HEK293 (cell line): ENCODE measurements at regions not wholly inside any gene's neighbourhood (a gene's known extent, or its start where the extent isn't known, plus 50 kb on each side); places are given as distances from the start of the nearest gene placed in this dataset.

Source experiments
- CTCF ChIP-seq: fragments of 450-650 bp; formaldehyde crosslinking; IDR thresholded peaks from 2 replicates; pipeline ENCODE4 v1.5.1; 2016; ENCODE audit warnings: missing biosample characterization, missing genetic modification characterization
- SALL2 ChIP-seq: fragments of 450-650 bp; formaldehyde crosslinking; IDR thresholded peaks from 2 replicates; pipeline ENCODE4 v1.5.0; 2017; ENCODE audit warnings: missing biosample characterization, mild to moderate bottlenecking, missing genetic modification characterization, borderline replicate concordance
- ZNF169 ChIP-seq: fragments of 450-650 bp; formaldehyde crosslinking; IDR thresholded peaks from 2 replicates; pipeline ENCODE4 v1.5.1; 2016; ENCODE audit warnings: missing biosample characterization, missing genetic modification characterization

- TF ChIP-seq ZNF169 (tag by site-specific recombination) (no peak), SALL2 (tag by site-specific recombination) (no peak), CTCF (tag by site-specific recombination) (no peak)
These were observed 440.6 kb upstream of the PAPPA start for GRCh38 chr9:115712981-115713380.
